GM12875 (cell line): ENCODE measurements at regions not wholly inside any gene's neighbourhood (a gene's known extent, or its start where the extent isn't known, plus 50 kb on each side); places are given as distances from the start of the nearest gene placed in this dataset.

Experiments used
- H3K4me3 ChIP-seq: one replicate; pipeline ENCODE4 v1.5.1; 2011; ENCODE audit warnings: low read depth, low read length, control low read depth
- TF ChIP-seq, protein P1 (sequence below): IDR thresholded peaks from 2 replicates; pipeline ENCODE4 v1.5.1; 2011; ENCODE audit warnings: low read depth, mild to moderate bottlenecking, control low read depth, inconsistent platforms, low read length, moderate library complexity, borderline replicate concordance; ENCODE audit not compliant: insufficient read depth

DNA sequence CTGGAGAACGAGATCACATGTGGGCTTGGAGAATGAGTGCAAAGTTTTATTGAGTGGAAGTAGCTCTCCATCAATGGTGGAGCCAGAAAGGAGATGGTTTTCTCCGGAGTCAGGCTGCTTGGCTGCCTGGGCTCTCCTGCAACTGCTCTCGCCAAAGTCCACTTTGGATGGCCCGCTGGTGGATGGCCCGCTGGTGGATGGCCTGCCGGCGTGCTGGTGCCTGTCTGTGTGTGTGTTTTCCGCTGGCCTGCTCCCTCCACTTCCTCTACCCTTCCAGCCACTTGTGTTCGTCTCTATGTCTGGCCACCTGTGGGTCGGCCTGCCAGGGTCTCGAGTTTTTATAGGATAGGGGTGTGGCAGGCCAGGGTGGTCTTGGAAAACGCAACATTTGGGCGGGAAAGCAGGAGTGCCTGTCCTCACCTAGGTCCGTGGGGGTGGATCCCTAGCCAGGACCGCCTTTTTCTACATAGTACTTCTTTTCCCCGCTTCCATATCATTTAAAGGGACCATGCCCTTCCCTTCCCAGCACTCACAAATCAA lies 1292.1 kb upstream of the PIK3C3 start:
- H3K4me3 ChIP-seq: no peak overlapping the region
- TF ChIP-seq, protein P1, sequence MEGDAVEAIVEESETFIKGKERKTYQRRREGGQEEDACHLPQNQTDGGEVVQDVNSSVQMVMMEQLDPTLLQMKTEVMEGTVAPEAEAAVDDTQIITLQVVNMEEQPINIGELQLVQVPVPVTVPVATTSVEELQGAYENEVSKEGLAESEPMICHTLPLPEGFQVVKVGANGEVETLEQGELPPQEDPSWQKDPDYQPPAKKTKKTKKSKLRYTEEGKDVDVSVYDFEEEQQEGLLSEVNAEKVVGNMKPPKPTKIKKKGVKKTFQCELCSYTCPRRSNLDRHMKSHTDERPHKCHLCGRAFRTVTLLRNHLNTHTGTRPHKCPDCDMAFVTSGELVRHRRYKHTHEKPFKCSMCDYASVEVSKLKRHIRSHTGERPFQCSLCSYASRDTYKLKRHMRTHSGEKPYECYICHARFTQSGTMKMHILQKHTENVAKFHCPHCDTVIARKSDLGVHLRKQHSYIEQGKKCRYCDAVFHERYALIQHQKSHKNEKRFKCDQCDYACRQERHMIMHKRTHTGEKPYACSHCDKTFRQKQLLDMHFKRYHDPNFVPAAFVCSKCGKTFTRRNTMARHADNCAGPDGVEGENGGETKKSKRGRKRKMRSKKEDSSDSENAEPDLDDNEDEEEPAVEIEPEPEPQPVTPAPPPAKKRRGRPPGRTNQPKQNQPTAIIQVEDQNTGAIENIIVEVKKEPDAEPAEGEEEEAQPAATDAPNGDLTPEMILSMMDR: no peak

DNA sequence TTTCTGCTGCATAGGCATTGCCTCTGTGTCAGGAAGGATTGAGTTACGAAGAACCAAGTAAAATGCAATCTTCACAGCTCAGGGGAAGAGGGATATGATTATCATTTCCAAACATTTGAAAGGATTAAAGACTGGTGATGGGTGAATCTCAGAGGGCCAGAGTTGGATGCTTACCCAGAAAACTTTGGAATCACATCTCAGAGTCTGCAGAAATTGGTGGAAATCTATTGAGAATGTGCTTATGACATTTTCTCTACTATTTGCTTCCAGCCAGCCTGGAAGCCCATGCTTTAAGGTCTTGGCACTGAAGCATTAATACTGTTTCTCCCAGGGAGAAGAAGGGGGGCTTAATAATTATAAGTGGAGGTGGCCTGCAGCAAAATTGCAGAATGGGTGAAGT lies 1301.4 kb upstream of the PIK3C3 start:
- TF ChIP-seq, protein P1: no peak
- no peak overlapping the region for H3K4me3 ChIP-seq

DNA sequence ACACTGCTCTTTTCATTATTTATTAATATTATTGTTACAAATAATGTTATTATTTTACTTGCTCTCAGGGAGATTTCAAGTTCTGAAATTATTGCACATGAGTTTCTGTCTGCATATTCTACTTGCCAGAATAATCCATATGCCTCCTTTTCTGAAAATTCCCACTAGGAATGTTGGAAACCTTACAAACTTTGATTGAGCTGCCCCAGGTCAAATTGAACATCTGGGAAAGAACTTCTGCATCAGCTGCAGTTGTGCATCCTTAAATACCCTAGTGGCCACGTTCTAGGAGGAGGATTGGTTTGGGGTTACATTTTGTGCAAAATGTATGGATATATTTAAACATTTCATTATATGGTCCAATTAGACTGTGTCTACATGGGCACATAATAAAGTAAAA lies 1302.7 kb upstream of the PIK3C3 start:
- H3K4me3 ChIP-seq: no peak overlapping the region
- TF ChIP-seq, protein P1: no peak

DNA sequence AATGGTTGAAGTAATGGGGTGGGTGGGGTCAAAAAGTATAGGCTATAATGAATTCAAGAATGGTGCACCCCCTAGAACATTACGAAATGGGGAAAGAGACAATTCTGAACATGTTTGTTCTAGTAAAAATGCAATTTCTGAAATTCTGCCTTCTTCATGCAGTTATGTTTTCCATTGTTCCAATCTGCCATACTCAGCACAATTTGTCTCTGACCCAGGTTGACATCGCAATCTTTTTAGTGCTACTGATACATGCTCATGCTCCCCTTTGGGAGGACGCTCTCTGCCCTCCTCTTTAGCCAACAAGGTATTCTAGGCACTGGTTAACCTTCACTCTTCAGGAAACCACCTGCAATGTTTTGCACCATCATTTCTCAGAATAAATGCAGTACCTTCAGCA lies 1303.9 kb upstream of the PIK3C3 start:
- H3K4me3 ChIP-seq: no peak overlapping the region
- TF ChIP-seq, protein P1: no peak

DNA sequence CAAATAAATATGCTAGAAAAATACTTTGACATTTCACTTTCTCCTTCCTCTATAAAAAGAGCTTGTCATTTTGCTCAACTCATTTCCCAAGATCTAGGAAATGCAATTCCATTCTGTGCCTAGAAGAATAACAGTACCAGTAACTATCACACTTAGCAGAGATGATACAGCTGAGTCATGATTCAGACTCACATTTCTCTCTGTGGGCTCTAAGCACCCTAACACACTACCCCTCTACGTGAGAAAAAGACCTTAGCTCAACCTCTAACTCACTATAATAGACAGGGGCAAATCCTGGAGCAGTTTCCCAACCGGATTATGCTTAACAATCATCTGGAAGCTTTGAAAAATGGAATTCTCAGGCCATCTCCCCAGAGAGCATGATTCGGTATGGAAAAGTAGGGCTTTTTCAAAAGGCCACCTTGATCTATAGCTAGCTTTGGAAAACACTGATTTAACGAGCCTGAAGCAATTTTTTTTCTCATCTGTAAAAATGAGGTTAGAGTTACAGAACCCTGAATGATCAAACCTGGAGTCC lies 1312.3 kb upstream of the PIK3C3 start:
- no peak overlapping the region for H3K4me3 ChIP-seq
- TF ChIP-seq, protein P1: no peak

DNA sequence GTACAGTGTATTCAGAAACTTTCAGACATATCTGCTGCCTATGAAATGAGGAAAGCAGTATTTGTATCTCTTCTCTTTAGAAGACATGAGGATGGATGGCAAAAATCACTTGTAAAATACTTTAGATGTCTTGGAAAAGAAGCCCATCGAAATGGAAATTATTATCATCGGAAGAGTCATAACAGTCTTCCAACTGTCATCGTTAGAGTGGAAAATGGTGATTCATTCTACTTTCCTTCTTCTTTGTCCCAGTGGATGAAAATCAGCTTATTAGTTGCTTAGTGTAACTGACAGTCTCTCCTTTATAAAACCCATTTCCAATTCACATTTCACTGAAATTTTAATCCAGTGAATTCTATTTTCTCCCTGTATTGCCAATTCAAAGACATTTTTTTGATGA lies 1323.7 kb upstream of the PIK3C3 start:
- TF ChIP-seq, protein P1: no peak
- no peak overlapping the region for H3K4me3 ChIP-seq

DNA sequence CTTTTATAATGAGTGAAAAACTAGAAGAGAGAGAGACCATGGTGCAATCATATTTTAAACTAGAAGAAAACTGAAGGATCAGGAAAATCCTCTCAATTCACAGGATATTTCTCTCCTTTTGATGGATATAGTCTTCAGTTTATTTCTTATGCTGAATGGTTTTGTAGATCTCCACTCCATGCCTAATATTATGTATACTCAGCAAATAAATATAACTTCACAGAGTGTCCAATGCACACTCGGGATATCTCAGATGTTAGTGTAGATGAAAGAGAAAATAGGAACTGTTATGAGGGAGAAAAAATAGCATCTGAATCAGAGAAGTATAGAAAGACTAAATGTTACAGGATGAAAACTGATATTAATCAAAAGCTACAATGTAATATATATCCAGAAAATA lies 1324.5 kb upstream of the PIK3C3 start:
- TF ChIP-seq, protein P1: no peak
- H3K4me3 ChIP-seq: no peak overlapping the region
